AG04450 (cell line): ENCODE measurements at regions not wholly inside any gene's neighbourhood (a gene's known extent, or its start where the extent isn't known, plus 50 kb on each side); places are given as distances from the start of the nearest gene placed in this dataset.
"Not testable (repeated sequence)": the region's sequence is repeated elsewhere in the genome, so short reads cannot be mapped to it uniquely, and the experiment has no call there.

ENCODE experiments used
- CTCF ChIA-PET: fragments of 300-600, 350-600 bp; formaldehyde crosslinking; extraction: SDS; loops from one replicate; lab custom pipeline; 2022; ENCODE audit warnings: antibody characterized with exemption, inconsistent platforms; lab: Charles Lee
- POLR2A ChIA-PET: fragments of 350-600 bp; formaldehyde crosslinking; extraction: SDS; loops from one replicate; lab custom pipeline; 2021; ENCODE audit warnings: antibody characterized with exemption, inconsistent platforms; lab: Yijun Ruan, JAX
- DNase-seq: peaks from one replicate; pipeline ENCODE4 v3.0.0-alpha.2; 2011; ENCODE audit warnings: low read depth, low spot score
- H3K27ac ChIP-seq: one replicate; pipeline ENCODE4 v1.5.1; 2012; ENCODE audit warnings: low read depth, low read length, control low read depth
- H3K27me3 ChIP-seq: one replicate; pipeline ENCODE4 v1.6.0; 2012; ENCODE audit warnings: low read length; ENCODE audit not compliant: control insufficient read depth, insufficient read depth
- H3K4me3 ChIP-seq: 2 replicates; pipeline ENCODE4 v1.5.1; 2011; ENCODE audit warnings: mild to moderate bottlenecking, low read depth, low read length, control low read depth
- H3K9me3 ChIP-seq: 2 replicates; pipeline ENCODE4 v1.5.1; 2012; ENCODE audit warnings: low read length; ENCODE audit not compliant: control insufficient read depth, insufficient read depth
- TF ChIP-seq, protein P1 (sequence below): IDR thresholded peaks from 2 replicates; pipeline ENCODE4 v1.5.1; 2011; ENCODE audit warnings: low read depth, low read length, control low read depth, inconsistent platforms

DNA sequence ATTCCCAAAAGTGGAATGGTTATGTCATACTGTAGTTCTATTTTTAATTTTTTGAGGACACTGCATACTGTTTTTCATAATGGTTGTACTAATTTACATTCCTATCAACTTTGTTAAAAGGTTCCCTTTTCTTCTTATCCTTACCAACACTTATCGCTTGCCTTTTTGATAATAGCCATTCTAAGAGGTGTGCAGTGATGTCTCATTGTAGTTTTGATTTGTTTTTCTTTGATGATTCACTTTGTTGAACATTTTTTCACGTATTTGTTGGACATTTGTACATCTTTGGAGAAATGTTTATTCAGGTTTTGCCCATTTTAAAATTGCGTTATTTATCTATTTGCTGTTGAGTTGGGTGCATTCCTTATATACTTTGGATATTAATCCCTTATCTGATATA is 188.8 kb upstream of the SPRY2 start:
- TF ChIP-seq, protein P1, sequence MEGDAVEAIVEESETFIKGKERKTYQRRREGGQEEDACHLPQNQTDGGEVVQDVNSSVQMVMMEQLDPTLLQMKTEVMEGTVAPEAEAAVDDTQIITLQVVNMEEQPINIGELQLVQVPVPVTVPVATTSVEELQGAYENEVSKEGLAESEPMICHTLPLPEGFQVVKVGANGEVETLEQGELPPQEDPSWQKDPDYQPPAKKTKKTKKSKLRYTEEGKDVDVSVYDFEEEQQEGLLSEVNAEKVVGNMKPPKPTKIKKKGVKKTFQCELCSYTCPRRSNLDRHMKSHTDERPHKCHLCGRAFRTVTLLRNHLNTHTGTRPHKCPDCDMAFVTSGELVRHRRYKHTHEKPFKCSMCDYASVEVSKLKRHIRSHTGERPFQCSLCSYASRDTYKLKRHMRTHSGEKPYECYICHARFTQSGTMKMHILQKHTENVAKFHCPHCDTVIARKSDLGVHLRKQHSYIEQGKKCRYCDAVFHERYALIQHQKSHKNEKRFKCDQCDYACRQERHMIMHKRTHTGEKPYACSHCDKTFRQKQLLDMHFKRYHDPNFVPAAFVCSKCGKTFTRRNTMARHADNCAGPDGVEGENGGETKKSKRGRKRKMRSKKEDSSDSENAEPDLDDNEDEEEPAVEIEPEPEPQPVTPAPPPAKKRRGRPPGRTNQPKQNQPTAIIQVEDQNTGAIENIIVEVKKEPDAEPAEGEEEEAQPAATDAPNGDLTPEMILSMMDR = no peak
- Histone ChIP-seq H3K27me3 (no peaks in the 10 kb centered on the region), H3K27ac (no peak overlapping the region), H3K4me3 (no peak overlapping the region), H3K9me3 (no peaks in the 10 kb centered on the region)
- no peak for DNase-seq
- POLR2A ChIA-PET = no interaction called here
- CTCF ChIA-PET = no interaction called here

DNA sequence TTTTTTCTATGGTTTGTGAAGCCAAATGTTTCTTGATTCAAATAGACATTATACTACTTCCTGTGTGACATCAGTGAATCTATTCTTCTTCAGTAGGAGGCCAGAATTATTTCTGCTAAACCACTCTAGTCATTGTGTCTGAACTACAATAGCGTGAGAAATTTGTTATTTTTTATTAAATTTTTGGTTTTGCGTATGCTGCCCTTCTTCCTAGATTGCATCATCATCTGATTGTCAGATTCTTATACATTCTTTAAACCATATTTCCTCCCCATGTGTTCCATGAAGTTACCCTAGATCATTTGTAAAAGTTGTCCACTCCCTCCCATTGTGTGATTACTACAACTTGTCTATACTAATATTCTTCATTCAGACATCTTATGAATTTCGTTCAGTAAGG is 187.8 kb upstream of the SPRY2 start:
- Histone ChIP-seq H3K4me3 (no peak overlapping the region), H3K9me3 (no peaks in the 10 kb centered on the region), H3K27me3 (no peaks in the 10 kb centered on the region), H3K27ac (no peak overlapping the region)
- DNase-seq = no peak
- ChIA-PET CTCF (no interaction called here), POLR2A (no interaction called here)
- TF ChIP-seq, protein P1 = no peak

DNA sequence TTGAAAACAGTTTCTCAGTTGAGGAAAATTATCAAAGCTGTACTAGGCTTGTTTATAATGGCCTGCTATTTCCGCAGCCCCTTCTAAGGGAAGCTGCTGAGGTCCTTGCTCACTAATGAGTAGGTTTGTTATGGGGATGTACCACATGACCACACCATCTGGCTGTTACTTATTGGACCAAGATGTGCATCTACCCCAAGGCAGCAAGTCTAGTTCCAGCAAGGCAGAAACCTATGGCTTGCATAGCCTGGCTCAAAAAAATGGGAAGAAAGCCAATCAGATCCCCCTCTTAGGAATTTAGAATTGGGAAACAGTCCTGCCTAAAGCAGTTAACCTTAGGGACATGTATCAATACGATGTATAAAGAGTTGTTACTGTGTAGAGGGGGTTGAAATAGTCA is 186.5 kb upstream of the SPRY2 start:
- POLR2A ChIA-PET = no interaction called here
- TF ChIP-seq, protein P1 = no peak
- CTCF ChIA-PET = no interaction called here

DNA sequence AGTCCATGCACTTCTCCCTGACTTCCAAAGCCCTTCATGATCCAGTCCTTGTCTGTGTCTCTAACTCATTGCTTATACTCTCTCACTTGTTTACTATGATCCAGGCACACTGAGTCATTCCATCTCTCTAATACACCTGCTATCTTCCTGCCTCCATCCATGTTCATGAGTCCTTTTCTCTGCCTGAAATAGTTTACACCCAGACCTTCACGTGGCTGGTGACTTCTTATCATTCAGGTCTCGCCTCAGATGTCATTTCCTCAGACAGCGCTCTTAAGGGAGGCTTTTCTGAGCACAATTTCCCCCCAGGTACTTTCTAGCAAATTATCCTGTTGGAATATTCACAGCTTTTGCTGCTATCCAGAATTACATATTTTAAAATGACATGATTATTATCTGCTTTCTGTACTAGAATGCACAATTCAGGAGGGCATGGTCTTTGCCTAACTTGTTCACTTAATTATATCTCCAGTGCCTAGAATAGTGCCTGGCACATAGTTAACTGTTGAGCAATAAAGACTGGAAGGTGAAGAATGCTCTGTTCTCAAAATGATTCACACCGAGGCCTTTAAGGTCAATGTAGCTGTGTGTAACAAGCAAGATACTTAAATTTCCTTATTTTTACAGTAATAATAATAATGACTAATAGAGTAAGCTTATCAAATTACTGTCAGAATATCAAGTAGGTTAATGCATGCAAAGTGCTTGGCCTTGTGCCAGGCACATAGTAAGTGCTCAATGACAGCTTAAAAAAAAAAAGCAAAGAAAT is 183.7 kb upstream of the SPRY2 start:
- TF ChIP-seq, protein P1 = no peak
- ChIA-PET POLR2A (no interaction called here), CTCF (interaction anchor here (0.7 kb wide), 1 partner anchor 11 kb away, joined by 5 read pairs; no protein-coding TSS in a partner anchor)
- DNase-seq = no peak
- Histone ChIP-seq H3K9me3 (no peaks in the 10 kb centered on the region), H3K27me3 (no peaks in the 10 kb centered on the region), H3K4me3 (no peak overlapping the region), H3K27ac (no peak overlapping the region)

More for the DNA sequence above, 186.5 kb upstream of the SPRY2 start:
- no peak overlapping the region for H3K27ac ChIP-seq
- H3K27me3 ChIP-seq = no peaks in the 10 kb centered on the region
- no peak overlapping the region for H3K4me3 ChIP-seq
- no peak for DNase-seq
- no peaks in the 10 kb centered on the region for H3K9me3 ChIP-seq

DNA sequence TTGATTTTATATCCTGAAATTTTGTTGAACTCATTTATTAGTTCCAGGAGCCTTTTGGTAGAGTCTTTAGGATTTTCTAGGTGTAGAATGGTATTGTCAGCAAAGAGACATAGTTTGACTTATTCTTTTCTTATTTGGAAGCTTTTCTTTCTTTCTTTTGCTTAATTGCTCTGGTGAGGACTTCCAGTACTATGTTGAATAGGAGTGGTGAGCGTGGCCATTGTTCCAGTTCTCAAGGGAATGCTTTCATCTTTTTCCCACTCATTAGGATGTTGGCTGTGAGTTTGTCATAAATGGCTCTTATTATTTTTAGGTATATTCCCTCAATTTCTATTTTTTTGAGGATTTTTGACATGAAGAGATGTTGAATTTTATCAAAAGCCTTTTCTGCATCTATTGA is 182.2 kb upstream of the SPRY2 start:
- ChIA-PET CTCF (no interaction called here), POLR2A (no interaction called here)
- no peaks in the 10 kb centered on the region for H3K27me3 ChIP-seq
- H3K9me3 ChIP-seq = no peaks in the 10 kb centered on the region
- no peak overlapping the region for H3K4me3 ChIP-seq
- no peak overlapping the region for H3K27ac ChIP-seq
- TF ChIP-seq, protein P1 = no peak
- DNase-seq = no peak

DNA sequence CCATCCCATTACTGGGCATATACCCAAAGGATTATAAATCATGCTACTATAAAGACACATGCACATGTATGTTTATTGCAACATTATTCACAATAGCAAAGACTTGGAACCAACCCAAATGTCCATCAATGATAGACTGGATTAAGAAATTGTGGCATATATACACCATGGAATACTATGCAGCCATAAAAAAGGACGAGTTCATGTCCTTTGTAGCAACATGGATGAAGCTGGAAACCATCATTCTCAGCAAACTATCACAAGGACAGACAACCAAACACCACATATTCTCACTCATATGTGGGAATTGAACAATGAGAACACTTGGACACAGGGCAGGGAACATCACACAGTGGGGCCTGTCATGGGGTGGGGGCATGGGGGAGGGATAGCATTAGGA is 181.5 kb upstream of the SPRY2 start:
- H3K4me3 ChIP-seq, H3K9me3 ChIP-seq, H3K27me3 ChIP-seq, H3K27ac ChIP-seq, CTCF ChIA-PET, POLR2A ChIA-PET, DNase-seq: not testable (repeated sequence)
